ENCODE measurements at regions not wholly inside any gene's neighbourhood (a gene's known extent, or its start where the extent isn't known, plus 50 kb on each side); places are given as distances from the start of the nearest gene placed in this dataset.
"Not testable (repeated sequence)": the region's sequence is repeated elsewhere in the genome, so short reads cannot be mapped to it uniquely, and the experiment has no call there.

DNA sequence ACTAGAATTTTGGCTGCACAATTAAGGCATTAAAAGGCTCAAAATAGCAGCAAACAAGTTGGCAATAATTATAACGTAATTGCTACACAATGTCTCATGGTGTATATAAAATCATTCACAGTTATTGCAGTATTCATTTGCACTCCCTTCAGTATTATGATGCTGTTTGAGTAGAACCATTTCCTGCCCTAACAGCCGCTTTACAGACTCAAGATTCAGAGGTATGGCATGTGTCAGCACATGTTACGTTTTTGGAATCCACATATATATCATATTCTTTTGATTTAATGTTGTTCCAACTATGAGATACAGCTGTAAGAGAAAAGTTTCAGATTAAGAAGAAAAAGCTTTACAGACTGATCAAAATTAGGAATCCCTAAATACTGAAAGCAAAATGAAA, 56.3 kb upstream of the NCKAP5 start:
- no peak for DNase-seq

- no peak for DNase-seq
Measured at GRCh38 chr2:133627741-133628140, 59.5 kb upstream of the NCKAP5 start.

DNA sequence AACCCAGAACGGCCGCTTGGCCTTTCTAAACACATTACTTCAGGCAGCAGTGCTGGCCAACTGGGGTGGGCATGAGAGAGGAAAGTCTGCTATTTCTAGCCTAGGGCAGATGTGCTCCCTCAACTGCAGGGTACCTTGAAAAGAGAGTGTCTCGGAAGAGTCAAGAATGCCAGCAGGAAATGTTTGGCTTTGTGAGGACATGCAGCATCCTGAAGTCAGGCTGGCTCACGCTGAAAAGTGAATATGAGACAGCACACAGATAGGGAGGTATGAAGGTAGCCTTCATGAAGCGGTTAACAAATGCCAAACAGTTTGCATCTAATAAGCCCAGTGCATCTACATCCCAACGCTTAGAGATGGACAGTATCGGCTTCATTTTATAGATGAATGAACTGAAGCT, 65.0 kb upstream of the NCKAP5 start:
- DNase-seq = no peak

GRCh38 chr2:133633881-133634409, 65.7 kb upstream of the NCKAP5 start:
- DNase-seq = no peak

GRCh38 chr2:133635131-133635530, 66.9 kb upstream of the NCKAP5 start:
- no peak for DNase-seq

GRCh38 chr2:133636287-133636686, 68.0 kb upstream of the NCKAP5 start:
- DNase-seq = no peak

DNA sequence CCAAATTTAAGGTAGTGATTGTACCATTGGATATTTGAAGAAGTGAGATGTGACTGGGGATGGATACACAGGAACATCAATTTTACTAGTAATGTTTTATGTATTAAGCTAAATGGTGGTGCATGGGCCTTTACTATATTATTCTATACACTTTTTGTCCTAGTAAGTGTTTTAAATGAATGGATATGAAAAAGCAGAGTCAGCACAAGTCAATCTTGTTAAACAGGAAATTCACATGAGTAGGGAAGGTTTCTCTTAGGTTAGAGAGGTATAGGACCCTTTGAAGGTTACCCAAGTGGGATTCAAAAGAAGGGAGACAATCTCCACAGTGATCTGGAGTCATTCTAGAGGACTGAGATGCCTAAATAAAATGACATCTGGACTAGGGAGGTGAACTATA, 71.8 kb upstream of the NCKAP5 start:
- DNase-seq = no peak

- DNase-seq = no peak
Measured at GRCh38 chr2:133641497-133641896, 73.2 kb upstream of the NCKAP5 start.

DNA sequence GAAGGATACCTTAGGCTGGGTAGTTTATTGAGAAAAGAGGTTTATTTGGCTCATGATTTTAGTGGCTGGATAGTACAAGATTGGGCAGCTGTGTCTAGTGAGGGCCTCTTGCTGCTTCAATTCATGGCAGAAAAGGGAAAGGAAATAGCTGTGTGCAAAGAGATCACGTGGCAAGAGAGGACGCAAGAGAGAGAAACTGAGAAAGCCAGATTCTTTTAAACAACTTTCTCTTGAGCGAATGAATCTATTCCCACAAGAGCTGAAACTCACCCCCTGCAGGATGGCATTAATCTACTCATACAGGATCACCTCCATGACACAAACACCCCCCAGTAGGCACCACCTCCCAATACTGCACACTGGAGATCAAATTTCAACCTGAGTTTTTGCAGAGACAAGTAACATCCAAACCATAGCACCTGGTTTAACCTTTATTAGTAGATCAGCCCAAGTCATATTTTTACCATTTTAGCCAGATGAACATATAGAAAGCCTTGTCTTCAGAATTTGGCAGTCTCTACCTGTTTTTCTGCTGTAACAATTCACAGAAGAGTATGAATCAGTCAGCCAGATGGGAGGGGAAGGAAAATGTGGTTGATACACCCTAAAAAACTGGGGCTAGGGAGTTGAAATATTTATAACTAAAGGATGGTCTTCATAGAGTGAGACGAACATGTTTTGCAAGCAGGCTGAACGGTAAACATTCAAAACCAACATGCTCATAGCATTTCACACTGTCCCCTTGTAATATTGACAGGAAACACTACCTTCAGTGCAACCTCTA, 73.9 kb upstream of the NCKAP5 start:
- no peak for DNase-seq

GRCh38 chr2:133642791-133643191, 74.5 kb upstream of the NCKAP5 start:
- DNase-seq = no peak

DNA sequence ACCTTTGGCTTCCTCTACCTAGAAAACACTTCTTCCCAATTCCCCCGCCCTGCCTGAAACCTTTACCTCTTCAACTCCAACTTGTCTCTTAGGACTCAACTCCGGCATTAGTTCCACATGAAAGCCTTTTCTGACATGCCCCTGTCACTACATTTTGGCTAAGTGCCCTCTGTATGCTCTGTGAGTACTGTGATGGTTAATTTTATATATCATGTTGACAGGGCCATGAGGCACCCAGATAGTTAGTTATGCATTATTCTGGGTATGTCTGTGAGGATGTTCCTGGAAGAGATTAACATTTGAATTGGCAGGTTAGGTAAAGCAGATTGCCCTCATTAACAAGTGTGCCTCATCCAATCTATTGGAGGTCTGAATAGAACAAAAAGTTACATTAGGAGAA, 75.6 kb upstream of the NCKAP5 start:
- no peak for DNase-seq

DNA sequence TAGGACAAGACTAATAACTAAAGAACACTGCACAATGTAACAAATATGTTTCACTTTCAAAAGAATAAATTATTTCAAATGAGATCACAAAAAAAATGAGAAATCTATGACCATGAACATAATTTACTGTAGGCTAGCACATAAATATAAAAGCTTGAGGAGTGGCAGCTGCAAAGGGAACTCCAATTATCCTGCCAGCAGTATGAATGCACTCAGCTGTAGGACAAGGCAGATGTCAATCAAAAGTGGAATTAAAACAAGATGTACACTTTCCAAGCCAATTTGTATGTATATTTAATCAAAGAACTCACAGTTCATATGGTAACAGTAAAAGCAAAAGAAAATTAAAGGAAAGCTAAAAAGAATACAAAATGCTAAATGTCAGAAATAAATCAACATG, 76.6 kb upstream of the NCKAP5 start:
- DNase-seq = no peak

- DNase-seq = not testable (repeated sequence)
Measured at GRCh38 chr2:133647386-133647785, 79.1 kb upstream of the NCKAP5 start.

DNA sequence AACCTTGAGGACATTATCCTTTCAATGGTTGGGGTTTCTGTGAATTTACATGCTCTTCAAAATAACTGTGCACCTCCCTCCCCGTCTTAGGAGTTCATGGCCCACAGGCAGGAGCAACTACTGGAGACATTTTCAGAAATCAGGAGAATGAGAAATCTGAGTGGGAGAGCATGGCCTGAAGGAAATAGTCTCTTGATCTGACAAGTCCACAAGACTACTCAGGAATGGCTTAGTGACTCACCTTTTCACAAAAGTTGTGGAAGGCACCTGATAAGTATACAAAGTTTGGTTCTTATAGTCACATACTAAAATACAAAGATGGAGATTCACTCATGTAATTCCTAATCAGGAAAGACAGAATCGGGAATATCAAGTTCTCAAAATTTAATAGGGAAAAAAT, 83.6 kb upstream of the NCKAP5 start:
- no peak for DNase-seq

GRCh38 chr2:133652398-133652797, 84.1 kb upstream of the NCKAP5 start:
- DNase-seq = no peak

DNA sequence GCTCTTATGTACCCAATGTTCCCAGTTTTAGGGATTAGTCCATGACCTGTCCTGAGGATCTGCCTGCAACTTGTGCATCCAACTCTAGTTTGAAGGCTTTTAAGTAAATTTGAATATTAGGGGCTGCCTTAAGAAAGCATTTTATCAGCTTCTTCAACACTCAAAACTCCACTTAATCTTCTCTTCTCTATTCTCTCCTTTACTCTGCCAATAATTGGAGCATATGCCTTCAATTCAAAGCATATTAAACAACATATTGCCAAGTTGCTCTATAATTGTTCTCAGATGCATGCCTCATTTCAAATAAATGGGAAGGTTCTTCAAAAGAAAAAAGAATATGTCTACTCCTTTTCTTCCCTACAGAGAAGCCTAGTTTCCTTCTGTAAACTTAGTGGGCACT, 84.8 kb upstream of the NCKAP5 start:
- DNase-seq = no peak

DNA sequence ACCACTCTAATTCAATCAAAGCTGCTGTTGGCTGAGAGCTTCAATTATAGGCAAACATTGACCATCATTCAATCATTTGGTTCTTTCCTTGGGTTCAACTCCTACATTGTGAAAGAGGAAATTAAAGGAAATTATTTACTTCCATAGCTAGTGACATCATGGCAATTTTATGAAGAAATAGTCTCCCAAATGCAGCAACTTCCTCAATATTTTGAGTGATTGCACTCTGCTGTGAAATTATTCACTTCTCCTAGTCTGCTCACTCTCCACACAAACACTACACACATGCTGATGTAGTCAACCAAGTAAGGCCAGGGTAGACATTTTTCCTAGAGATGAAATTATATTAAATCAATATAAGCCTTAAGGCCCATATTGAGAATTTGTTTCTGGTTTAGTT, 86.7 kb upstream of the NCKAP5 start:
- DNase-seq = no peak

DNA sequence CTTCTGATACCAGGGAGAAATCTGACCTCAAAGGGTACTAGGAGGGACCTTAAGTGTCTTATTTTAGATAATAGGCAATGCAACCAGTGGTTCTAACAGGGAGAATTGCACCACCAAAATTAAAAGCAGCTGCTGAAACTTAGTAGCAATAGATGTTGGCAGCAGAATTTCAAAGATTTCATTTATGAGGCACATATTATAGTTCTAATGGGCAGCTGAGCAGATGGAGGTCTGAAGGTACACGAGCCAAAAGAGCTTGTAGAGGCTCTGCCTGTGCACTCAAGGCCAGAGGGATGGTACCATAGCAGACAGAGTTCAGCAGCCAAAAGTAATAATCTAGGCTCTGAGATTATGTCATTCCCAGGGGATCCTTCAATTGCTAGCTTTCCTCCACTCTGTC, 87.3 kb upstream of the NCKAP5 start:
- DNase-seq = no peak

- no peak for DNase-seq
Measured at GRCh38 chr2:133657591-133657990, 89.3 kb upstream of the NCKAP5 start.

DNA sequence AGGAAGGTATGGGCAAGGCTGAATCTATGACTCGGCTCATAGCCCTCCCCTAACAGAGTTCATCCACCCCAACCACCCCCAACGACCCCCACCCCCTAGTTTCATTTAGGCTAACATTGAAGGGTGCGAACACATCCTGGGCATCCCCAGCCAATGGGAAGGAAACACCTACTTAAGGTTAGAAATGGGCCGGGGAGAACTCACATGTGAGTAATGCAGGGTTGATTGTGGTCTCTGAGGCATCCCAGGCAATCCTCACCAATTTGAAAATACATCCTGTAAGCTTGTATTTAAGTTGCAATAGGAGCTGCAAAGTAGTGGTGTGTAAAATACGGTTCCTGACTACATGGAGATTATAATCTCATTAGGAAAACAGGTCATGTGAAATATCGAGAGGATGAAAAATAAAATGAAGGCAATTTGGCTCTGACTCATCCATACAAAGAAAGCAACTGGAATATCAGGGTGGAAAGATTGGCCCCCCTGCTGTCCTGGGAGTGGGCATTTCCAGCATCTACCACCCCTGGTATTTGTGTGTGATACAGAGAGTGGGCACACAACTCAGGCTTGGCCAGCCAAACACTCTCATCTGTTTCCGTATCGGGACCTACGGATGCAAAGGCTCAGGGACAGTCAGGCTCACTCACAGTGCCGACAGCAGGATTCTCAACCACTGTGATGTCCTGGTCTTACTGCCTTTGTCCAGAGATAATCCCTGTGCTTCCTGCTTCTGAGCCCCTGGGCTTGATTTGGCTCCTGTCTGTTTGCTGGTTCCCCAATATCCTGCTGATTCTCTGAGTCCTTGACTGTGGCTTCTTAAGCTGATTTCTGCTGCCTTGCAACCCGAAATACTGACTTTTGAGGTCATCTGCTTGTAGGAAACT, 90.0 kb upstream of the NCKAP5 start:
- DNase-seq = no peak

GRCh38 chr2:133660510-133660909, 92.2 kb upstream of the NCKAP5 start:
- DNase-seq = no peak

DNA sequence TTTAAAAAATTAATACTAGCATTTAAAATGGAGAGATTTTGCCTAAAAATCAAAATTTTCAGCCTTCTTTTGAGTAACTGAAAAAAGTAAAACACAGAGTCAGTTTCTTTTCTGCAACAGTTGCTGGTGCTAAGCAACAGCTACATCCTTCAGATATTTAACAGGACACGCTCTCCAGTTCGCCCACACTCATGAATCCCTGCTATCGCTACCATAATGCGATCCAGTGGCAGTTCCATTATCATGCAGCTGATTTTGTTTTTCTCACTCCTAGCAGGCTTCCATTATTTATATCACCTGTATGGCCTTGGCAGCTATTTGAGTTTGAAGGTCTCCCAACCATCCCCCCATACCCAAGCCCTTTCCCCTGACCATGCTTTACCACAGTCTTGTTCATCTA, 93.1 kb upstream of the NCKAP5 start:
- DNase-seq = no peak

DNA sequence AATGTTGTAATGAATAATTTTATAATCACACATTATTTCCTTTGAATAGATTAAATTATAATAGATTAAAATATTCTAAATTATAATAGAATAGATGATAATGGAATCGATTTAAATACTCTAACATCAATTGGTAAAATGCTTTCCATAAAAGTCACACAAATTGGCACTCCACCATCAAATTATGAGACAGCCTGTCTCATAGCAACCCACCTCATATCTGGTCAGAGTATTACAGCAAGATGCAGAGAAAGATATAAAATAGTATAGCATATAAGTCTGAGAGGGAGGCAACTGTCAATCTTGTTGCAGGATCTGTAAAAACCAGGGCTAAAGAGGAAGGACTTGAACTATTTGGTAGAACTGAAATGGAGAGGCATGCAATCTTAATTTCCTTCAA, 98.4 kb upstream of the NCKAP5 start:
- no peak for DNase-seq

GRCh38 chr2:133667085-133667484, 98.8 kb upstream of the NCKAP5 start:
- DNase-seq = no peak
